HG03469 (cell line): ENCODE measurements at regions not wholly inside any gene's neighbourhood (a gene's known extent, or its start where the extent isn't known, plus 50 kb on each side); places are given as distances from the start of the nearest gene placed in this dataset.

Experiments used
- ATAC-seq: cut with Tn5 transposase; IDR thresholded peaks from one replicate; pipeline ENCODE4 v1.9.1; 2021; ENCODE audit warnings: mild to moderate bottlenecking, moderate library complexity, moderate number of reproducible peaks; ENCODE audit not compliant: unreplicated experiment

GRCh38 chr2:193738892-193739291 is 1544.2 kb upstream of the TMEFF2 start:
- no peak for ATAC-seq

- no peak for ATAC-seq
Measured at GRCh38 chr2:193712912-193713311, 1518.2 kb upstream of the TMEFF2 start.

DNA sequence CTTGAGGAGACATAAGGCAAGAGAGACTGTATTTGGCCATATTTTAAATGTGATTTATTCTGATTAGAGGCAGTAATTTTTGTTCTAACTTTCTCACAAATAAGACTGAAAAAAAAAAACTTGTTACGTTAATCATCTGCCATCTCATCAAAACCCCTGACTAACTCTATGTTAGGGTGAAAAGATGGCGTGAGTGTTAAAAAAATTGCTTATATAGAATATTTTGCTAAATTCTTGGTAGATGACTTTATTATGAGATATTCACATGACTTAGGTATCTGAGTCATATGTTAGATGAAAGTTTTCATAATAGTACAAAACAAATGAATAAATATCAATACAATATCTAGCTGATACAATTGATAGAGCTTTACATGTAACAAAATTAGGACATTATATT is 1508.7 kb upstream of the TMEFF2 start:
- no peak for ATAC-seq

- no peak for ATAC-seq
Measured at GRCh38 chr2:193701484-193701883, 1506.8 kb upstream of the TMEFF2 start.

DNA sequence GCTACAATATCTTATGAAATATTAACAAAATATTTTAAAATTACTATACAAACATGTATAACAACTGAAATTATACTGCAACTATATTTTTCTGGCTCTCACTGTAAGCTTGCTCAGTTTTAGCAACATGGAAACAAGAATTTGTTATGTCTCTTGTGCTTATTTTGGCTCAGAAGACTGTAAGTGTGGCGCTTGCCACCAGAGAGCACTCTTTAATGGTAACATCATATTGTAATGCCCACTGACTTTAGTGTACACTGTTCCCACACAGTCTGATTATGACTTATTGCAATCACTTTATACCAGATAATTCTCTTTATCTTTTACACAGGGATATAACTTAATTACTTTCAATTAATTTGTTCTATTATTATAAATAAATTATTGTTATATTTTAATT is 1500.6 kb upstream of the TMEFF2 start:
- ATAC-seq = peak; percentile 63

DNA sequence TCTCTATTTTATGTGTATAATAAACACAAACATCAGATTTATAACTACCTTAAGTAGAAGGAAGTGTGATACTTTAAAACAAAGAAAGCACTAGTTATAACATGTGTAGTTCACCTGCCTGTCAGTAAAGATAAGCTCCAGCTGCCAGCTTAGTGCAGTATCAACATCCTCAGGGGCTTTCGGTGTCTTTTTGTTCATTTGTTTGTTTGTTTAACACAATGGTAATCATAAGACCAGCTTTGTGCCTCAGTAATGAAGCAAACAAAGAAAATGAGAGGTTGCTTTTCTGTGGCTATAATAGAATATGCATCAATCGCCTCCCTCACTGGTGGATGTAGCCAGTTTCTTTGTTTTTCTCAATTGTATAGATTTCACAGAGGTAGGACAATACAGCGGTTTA is 1499.0 kb upstream of the TMEFF2 start:
- ATAC-seq = no peak

DNA sequence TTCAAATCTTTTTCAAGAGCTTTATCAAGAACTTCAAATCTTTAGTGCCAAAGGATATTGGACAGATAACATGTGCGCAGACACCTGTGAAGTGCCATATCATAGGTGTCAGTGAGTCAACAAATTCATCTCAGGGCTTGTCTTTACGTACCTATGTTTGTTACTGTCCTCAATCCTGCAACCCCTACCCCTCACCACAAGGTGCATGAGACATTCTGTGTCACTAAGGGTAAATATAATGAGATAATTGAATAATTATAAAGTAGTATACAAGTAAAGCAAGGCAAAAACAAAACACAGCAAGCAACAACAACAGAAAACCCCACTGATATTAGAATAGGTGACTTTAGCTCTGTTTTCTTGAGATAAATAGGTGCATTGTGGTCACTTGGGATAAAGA is 1495.8 kb upstream of the TMEFF2 start:
- ATAC-seq = no peak

- ATAC-seq = no peak
Measured at GRCh38 chr2:193687195-193687594, 1492.5 kb upstream of the TMEFF2 start.

DNA sequence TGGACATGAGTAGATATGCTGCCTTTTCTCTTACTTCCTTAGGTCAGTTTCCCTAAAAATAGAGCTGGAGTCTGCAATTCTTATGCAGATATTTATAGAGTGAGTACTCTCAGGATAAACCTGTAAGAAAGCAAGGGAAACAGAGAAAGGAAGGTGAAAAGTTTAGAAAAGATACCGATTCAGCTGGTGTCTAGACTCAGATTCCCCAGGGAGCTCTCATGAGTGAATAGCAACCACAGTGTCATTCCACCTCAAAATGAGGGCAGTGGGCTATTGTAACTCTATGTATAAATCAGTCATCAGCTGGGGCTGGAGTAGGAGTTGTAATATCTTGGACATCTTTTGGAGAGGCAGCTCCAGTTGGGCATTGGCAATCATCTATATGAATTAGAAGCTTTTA is 1485.1 kb upstream of the TMEFF2 start:
- no peak for ATAC-seq

DNA sequence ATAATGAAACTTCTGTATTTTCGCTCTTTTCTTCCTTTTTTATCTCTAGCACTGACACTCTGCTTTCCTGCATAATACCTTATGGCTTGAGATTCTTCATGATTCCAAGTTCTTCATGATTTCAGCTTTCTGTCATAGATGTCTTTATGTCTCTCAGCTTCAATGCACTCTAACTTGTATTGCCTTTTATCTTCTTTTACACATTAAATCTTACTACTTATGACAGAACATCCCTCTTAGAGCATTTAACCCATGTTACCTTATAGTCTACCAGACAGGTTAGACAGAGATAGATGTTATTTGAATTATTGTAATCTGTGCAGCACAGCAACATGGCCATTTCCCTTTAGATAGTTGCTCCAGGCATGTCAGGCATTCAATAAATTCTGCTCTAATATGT is 1475.7 kb upstream of the TMEFF2 start:
- ATAC-seq = no peak

DNA sequence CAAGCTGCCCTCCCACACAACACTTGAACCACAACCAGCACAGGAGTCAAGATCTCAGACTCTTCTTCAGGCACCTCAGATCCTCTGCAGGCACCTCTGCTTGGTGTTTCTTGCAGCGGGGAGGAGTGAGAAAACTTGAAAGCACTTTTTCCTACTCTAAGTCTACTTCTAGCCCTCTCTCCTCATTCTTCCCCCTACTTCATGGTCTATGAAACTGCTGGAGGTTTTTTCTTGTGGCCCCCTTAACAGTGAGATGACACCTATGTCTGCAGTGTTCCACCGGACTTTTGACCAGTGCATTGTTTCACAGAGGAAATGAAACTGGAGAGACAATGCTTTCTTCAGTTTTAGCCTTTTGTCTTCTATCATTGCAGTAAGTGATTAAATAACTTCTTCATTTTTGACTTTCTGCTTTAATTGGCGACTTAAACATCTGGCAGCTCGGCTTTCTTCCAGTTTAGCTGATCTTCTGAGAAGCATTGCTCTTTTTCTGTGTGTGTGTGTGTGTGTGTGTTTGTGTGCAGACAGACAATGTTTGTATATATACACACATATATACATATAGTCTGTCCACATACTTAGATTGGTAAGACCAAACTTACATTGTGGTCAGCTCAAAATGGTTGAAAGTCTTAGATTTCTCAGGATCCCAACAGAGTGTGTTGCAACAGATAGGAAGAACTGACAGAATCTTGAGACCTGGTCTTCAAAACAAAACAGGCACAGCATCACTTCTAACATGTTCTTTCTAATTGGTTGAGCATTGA is 1474.0 kb upstream of the TMEFF2 start:
- no peak for ATAC-seq

DNA sequence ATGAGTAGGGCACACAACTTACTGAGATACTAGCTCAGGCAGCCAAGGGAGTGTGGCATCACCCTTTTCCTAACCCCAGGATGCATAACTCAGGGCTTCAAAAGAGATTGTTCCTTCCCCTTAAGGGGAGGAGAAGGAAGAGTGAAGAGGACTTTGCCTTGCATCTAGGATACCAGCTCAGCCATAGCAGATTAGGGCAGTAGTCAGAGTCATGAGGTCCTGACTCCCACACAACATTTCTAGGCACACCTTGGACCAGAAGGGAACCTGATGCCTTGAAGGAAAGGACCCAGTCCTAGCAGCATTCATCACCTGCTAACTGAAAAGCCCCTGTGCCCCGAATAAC is 1433.2 kb upstream of the TMEFF2 start:
- no peak for ATAC-seq

GRCh38 chr2:193627187-193627926 is 1432.6 kb upstream of the TMEFF2 start:
- no peak for ATAC-seq

DNA sequence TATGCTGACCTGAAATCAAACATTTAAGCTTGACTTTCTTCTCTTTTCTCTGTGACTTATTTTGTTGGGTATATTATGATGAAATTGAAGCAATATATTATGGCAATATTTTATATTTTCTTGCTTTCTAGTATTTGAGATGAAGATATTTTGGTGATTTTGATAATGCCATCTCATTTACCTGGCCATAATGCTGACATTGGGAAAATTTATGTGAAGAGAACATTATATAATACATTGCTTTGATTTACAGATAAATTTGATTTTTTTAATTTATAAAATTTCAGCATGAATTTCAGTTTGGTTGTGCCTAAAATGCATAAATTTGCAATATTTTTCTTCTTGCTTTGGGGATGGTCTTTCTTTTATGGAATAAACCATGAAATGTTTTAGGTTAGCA is 1413.7 kb upstream of the TMEFF2 start:
- ATAC-seq = no peak

GRCh38 chr2:193590831-193591230 is 1396.1 kb upstream of the TMEFF2 start:
- ATAC-seq = no peak

GRCh38 chr2:193584522-193584938 is 1389.8 kb upstream of the TMEFF2 start:
- peak; percentile 95 for ATAC-seq

GRCh38 chr2:193583638-193584400 is 1389.1 kb upstream of the TMEFF2 start:
- no peak for ATAC-seq

- ATAC-seq = no peak
Measured at GRCh38 chr2:193581807-193582206, 1387.1 kb upstream of the TMEFF2 start.

DNA sequence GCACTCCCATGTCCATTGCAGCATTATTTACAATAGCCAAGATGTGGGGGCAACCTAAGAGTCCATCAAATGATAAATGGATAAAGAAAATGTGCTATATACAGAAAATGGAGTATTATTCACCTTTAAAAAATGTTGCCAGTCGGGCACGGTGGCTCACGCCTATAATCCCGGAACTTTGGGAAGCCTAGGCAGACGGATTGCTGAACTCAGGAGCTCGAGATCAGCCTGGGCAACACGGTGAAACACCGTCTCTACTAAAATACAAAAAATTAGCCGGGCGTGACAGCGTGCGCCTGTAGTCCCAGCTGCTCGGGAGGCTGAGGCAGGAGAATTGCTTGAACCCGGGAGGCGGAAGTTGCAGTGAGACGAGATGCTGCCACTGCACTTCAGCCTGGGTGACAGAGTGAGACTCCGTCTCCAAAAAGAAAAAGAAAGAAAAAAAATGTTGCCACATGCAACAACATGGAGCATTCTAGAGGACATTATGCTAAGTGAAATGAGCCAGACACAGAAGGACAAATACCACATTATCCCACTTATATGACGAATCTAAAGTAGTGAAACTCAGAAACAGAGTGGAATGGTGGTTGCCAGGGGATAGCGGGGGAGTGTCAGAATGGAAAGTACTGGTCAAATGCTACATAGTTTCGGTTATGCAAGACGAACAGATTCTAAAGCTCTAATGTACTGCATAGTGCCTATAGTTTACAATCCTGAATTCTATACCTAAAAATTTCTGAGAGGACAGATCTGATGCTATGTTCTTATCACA is 1385.6 kb upstream of the TMEFF2 start:
- ATAC-seq = no peak

GRCh38 chr2:193566886-193567285 is 1372.2 kb upstream of the TMEFF2 start:
- no peak for ATAC-seq

DNA sequence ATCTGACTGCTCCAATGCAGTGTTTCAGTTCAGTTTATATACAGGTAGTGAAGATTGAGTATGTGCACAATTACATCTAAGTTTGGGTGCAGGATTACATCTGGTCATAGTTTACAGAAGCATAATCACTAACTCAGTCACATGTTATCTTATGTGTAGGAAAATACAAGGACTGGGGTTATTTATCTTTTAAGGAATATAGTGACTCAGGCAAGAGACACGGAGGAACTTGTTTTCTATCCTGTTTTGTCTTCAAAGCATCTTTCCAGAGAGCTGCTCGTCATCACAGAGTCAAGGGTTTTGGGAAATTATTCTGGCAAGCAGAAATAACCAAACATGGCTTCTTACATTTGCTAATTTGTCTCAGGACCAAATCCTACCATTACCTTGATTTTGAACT is 1371.5 kb upstream of the TMEFF2 start:
- no peak for ATAC-seq
